GM12878 (cell line): ENCODE measurements at regions not wholly inside any gene's neighbourhood (a gene's known extent, or its start where the extent isn't known, plus 50 kb on each side); places are given as distances from the start of the nearest gene placed in this dataset.

ENCODE experiments used
- ATAC-seq: fragments of 200-7000 bp; cut with Tn5 transposase; 3 replicates; pipeline ENCODE4 v1.9.1; 2020; ENCODE audit warnings: mild to moderate bottlenecking, moderate library complexity
- BruUV-seq: library from RNA; stranded (reverse); fragments of 400-500 nt; replicated peaks from 2 replicates; lab custom pipeline; 2021; lab: Mats Ljungman, UMichigan
- CTCF ChIA-PET: fragments of 300-600 bp; sonication (Branson Sonifier 250); formaldehyde crosslinking; extraction: SDS; loops from one replicate; lab custom pipeline; 2021; ENCODE audit warnings: inconsistent platforms; lab: Yijun Ruan, JAX
- POLR2A ChIA-PET: fragments of 350-600 bp; formaldehyde crosslinking; extraction: SDS; loops from one replicate; lab custom pipeline; 2021; ENCODE audit warnings: inconsistent platforms; lab: Charles Lee
- RAD21 ChIA-PET: fragments of 300-600 bp; sonication (Branson Sonifier 250); formaldehyde crosslinking; loops from one replicate; lab custom pipeline; 2023; ENCODE audit warnings: antibody characterized with exemption; ENCODE audit not compliant: unreplicated experiment; lab: Charles Lee
- SMC1A ChIA-PET: fragments of 300-600 bp; sonication (Branson Sonifier 250); formaldehyde crosslinking; loops from one replicate; lab custom pipeline; 2023; ENCODE audit not compliant: unreplicated experiment, uncharacterized antibody; lab: Charles Lee
- DNase-seq: peaks from one replicate; pipeline ENCODE4 v3.0.0-alpha.2; 2011; ENCODE audit warnings: low read depth, low spot score
- FAIRE-seq: peaks from 3 replicates; lab custom pipeline; 2011; peaks lifted over from hg19 to GRCh38; lab: Jason Lieb, UNC
- H2AFZ ChIP-seq: 2 replicates; pipeline ENCODE4 v1.6.0; 2011; ENCODE audit warnings: low read depth, low read length, control low read depth; ENCODE audit not compliant: control insufficient read depth
- H3K27ac ChIP-seq: 2 replicates; pipeline ENCODE4 v1.5.1; 2011; ENCODE audit warnings: control low read depth; ENCODE audit not compliant: control insufficient read depth, insufficient read depth
- H3K27me3 ChIP-seq, 2 experiments: replicated peaks in 1 of 2; 2 replicates each; pipeline versions ENCODE4 v1.6.0 to v1.6.1; 2011; ENCODE audit warnings: low read length in 1 of 2; ENCODE audit not compliant: control insufficient read depth in 2 of 2, insufficient read depth in 2 of 2
- H3K36me3 ChIP-seq, 2 experiments: 2 replicates each; pipeline ENCODE4 v1.5.1; 2011; ENCODE audit warnings: low read length in 1 of 2; ENCODE audit not compliant: control insufficient read depth in 2 of 2, insufficient read depth in 2 of 2
- H3K4me1 ChIP-seq: 2 replicates; pipeline ENCODE4 v1.6.1; 2011; ENCODE audit warnings: mild to moderate bottlenecking, low read length, moderate library complexity, mixed read lengths; ENCODE audit not compliant: control insufficient read depth, insufficient read depth
- H3K4me2 ChIP-seq: 2 replicates; pipeline ENCODE4 v1.6.0; 2011; ENCODE audit warnings: control low read depth; ENCODE audit not compliant: control insufficient read depth, insufficient read depth
- H3K4me3 ChIP-seq: fragments of 200-600 bp; sonication (generic); 2 replicates; pipeline ENCODE4 v1.5.1; 2016
- H3K79me2 ChIP-seq: 2 replicates; pipeline ENCODE4 v1.6.0; 2011; ENCODE audit warnings: low read length; ENCODE audit not compliant: control insufficient read depth, insufficient read depth
- H3K9ac ChIP-seq: 2 replicates; pipeline ENCODE4 v1.8.0; 2011; ENCODE audit warnings: low read length, control low read depth, mixed read lengths; ENCODE audit not compliant: control insufficient read depth, insufficient read depth
- H3K9me3 ChIP-seq: replicated peaks from 3 replicates; pipeline ENCODE4 v1.5.1; 2011; ENCODE audit warnings: mild to moderate bottlenecking, low read length; ENCODE audit not compliant: control insufficient read depth, insufficient read depth
- H4K20me1 ChIP-seq: 2 replicates; pipeline ENCODE4 v1.6.0; 2011; ENCODE audit not compliant: control insufficient read depth, insufficient read depth
- ATF3 ChIP-seq: IDR thresholded peaks from 2 replicates; pipeline ENCODE4 v1.6.1; 2011; ENCODE audit warnings: low read depth, mild to moderate bottlenecking, low read length, moderate library complexity, borderline replicate concordance; ENCODE audit errors: extremely low read depth
- EP300 ChIP-seq, 2 experiments: fragments of 150-350 bp in 1 of 2; IDR thresholded peaks; 2 replicates each; pipeline ENCODE4 v1.6.1; 2011 to 2012; ENCODE audit warnings: low read depth in 2 of 2, low read length in 2 of 2, borderline replicate concordance in 1 of 2, improper control_type of control experiment in 1 of 2, inconsistent platforms in 1 of 2; ENCODE audit not compliant: control insufficient read depth in 1 of 2
- IRF5 ChIP-seq: fragments of 450-650 bp; IDR thresholded peaks from 2 replicates; pipeline ENCODE4 v1.6.1; 2017; ENCODE audit warnings: borderline replicate concordance
- JUNB ChIP-seq: IDR thresholded peaks from 2 replicates; pipeline ENCODE4 v1.6.1; 2016; ENCODE audit warnings: antibody characterized with exemption, mild to moderate bottlenecking
- NBN ChIP-seq: fragments of 450-650 bp; IDR thresholded peaks from 2 replicates; pipeline ENCODE4 v1.6.1; 2016
- NR2C2 ChIP-seq: IDR thresholded peaks from 2 replicates; pipeline ENCODE4 v1.6.1; 2011; ENCODE audit warnings: borderline replicate concordance, low read depth; ENCODE audit not compliant: control insufficient read depth, insufficient read length
- NRF1 ChIP-seq: conservative IDR thresholded peaks from 2 replicates; pipeline ENCODE4 v1.6.1; 2011; ENCODE audit warnings: mild to moderate bottlenecking, low read depth, low read length, improper control_type of control experiment
- POLR2A ChIP-seq: IDR thresholded peaks from 2 replicates; pipeline ENCODE4 v1.6.1; 2011; ENCODE audit warnings: low read depth, mild to moderate bottlenecking, low read length
- RFX5 ChIP-seq: IDR thresholded peaks from 2 replicates; pipeline ENCODE4 v1.6.1; 2011; ENCODE audit warnings: low read depth, low read length, improper control_type of control experiment
- TAF1 ChIP-seq: IDR thresholded peaks from 2 replicates; pipeline ENCODE4 v1.6.1; 2011; ENCODE audit warnings: mild to moderate bottlenecking, low read depth, low read length, borderline replicate concordance
- ZNF207 ChIP-seq: fragments of 450-650 bp; IDR thresholded peaks from 2 replicates; pipeline ENCODE4 v1.6.1; 2014; ENCODE audit warnings: antibody characterized with exemption, mild to moderate bottlenecking, borderline replicate concordance
- WGBS: methylation state at CpG from one replicate; pipeline ENCODE4 v1.1.6; 2016; ENCODE audit warnings: low lambda C conversion rate; ENCODE audit not compliant: insufficient replicate concordance, insufficient coverage; ENCODE audit errors: missing lambda C conversion rate; 5-methylcytosine and 5-hydroxymethylcytosine counted together
- in situ Hi-C: fragments of 300-500 bp; cut with MboI; formaldehyde crosslinking; loops from 9 replicates; pipeline ENCODE4 v1.14.3; 2018; ENCODE audit warnings: mixed read lengths
- intact Hi-C: fragments of 100-400 bp; cut with micrococcal nuclease; formaldehyde crosslinking; loops from one replicate; pipeline ENCODE4 v1.14.2; 2022; ENCODE audit not compliant: unreplicated experiment

- Histone ChIP-seq H3K27me3 (no peaks in the 10 kb centered on the region), H3K9ac (no peak overlapping the region), H3K4me3 (no peak overlapping the region), H3K9me3 (no peaks in the 10 kb centered on the region), H3K79me2 (no peaks in the 10 kb centered on the region), H3K27ac (no peak overlapping the region), H4K20me1 (no peaks in the 10 kb centered on the region), H3K4me2 (no peak overlapping the region), H3K36me3 (no peaks in the 10 kb centered on the region), H3K4me1 (no peaks in the 10 kb centered on the region), H2AFZ (no peak overlapping the region)
- TF ChIP-seq POLR2A (no peak), NR2C2 (no peak), TAF1 (no peak), ATF3 (no peak), NRF1 (no peak), IRF5 (no peak), JUNB (no peak), ZNF207 (no peak), NBN (no peak), RFX5 (no peak), EP300 (IDR thresholded peaks at IDR 0.05; ENCODE audit: borderline replicate concordance in 1 of 2, control insufficient read depth in 1 of 2, low read depth in 2 of 2, low read length in 2 of 2) (no peak)
- intact Hi-C loops = no loop called here
- no TSS peak for BruUV-seq
- 15% methylated on average over 12 of the region's 12 CpGs for WGBS
- CTCF ChIA-PET = no interaction called here
- no peak for FAIRE-seq
- POLR2A ChIA-PET = no interaction called here
- no peak for ATAC-seq
- in situ Hi-C loops = no loop called here
- no peak for DNase-seq
- RAD21 ChIA-PET = no interaction called here
- SMC1A ChIA-PET = no interaction called here
Observed at GRCh38 chr5:3825531-3826451, 230.2 kb downstream of the IRX1 start.
